HG03039 (cell line): ENCODE measurements at regions not wholly inside any gene's neighbourhood (a gene's known extent, or its start where the extent isn't known, plus 50 kb on each side); places are given as distances from the start of the nearest gene placed in this dataset.
"Not testable (repeated sequence)": the region's sequence is repeated elsewhere in the genome, so short reads cannot be mapped to it uniquely, and the experiment has no call there.

Source experiments
- ATAC-seq: cut with Tn5 transposase; IDR thresholded peaks from one replicate; pipeline ENCODE4 v1.9.1; 2021; ENCODE audit warnings: mild to moderate bottlenecking, moderate library complexity; ENCODE audit not compliant: unreplicated experiment

DNA sequence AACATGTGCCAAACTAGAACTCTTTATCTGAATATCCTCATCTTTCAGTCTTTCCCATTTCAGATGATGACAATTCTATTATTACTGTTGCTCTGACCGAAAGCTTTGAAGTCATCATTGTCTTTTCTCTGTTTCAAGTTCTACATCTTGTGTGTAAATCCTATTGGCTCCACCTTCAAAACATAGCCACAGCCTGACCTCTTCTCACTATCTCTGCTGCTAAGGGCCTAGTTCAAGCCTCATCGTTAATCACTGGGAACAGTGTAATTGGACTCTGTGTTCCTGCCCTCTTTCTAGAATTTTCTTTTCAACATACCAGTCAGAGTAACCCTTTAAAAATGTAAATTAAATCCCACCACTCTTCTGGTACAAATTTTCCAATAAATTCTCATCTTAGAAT lies 105.1 kb downstream of the OXSM start:
- no peak for ATAC-seq

GRCh38 chr3:25895443-25895842 lies 105.6 kb downstream of the OXSM start:
- no peak for ATAC-seq

DNA sequence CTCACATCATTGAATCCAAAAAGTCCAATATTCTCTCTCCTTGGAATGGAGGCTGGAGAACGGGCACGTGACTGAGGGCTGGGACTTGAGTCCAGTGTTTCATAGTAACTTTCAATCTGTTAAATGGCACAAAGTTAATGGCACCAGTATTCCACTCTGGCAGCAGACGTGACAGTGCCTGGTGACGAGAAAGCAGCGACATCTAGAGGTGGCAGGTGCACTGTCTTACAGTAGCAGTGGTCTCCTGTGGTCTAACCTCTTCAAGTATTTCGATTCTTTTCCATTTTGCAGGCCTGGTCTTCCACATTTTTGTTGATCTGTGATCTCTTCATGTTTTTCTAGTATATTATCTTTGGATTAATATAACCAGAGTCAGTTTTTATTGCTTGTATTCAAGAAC lies 107.1 kb downstream of the OXSM start:
- no peak for ATAC-seq

- no peak for ATAC-seq
These were observed 109.6 kb downstream of the OXSM start for GRCh38 chr3:25899352-25900101.

DNA sequence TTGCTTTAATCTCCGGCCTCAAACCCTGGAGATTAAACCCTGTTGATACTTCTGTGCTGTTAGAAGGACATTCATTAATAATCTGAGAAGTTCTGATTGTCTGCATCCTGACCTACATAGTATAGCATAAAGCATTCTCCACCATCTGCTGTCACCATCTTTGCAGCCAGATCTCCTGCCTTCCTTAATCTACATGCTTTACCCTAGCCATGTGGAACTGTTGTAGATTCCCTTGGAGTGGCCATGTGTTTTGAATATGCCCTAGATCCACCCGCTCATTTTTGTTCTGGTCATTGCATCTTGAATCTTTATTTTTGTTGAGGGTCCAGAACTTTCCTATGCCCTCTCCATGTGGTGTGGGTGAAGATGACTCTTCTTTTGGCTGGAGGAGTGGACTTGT lies 110.3 kb downstream of the OXSM start:
- ATAC-seq, result no peak

DNA sequence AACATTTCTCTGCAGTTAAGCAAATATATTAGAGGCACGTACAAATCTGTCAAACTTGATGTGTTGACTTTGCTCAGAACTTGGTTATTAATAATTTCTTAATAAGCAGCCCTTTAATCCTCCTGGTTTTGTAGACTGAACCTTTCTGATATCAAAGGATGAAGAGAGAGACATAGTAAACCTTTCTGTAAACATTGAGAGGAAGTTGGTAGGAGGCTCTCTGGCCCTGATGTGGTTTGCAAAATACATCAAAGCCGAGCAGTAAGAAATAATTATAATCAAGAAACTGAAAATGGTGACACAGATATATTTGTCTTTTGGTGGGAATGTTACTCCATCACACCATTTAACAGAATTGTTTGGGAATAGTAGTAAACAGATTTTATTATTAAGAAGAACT lies 111.9 kb downstream of the OXSM start:
- no peak for ATAC-seq

DNA sequence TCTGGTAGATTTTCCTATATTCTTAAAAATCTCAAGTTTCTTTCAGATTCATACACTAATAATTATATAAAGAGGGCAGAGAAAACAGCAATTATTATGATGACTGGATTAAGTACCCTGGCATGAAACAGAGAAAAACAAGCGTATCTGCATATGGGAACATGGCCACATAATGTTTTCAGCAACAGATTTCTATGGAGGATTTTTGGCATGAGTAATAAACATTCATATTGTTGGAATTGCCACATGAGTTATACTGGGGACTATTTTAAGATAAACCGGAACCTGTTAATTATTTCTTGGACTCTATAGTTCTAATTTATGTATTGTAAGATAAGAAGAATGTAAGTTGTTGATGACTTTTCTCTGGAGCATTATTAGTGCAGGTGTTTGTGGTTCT lies 112.7 kb downstream of the OXSM start:
- ATAC-seq, result no peak

- ATAC-seq, result no peak
These were observed 113.7 kb downstream of the OXSM start for GRCh38 chr3:25903371-25904129.

DNA sequence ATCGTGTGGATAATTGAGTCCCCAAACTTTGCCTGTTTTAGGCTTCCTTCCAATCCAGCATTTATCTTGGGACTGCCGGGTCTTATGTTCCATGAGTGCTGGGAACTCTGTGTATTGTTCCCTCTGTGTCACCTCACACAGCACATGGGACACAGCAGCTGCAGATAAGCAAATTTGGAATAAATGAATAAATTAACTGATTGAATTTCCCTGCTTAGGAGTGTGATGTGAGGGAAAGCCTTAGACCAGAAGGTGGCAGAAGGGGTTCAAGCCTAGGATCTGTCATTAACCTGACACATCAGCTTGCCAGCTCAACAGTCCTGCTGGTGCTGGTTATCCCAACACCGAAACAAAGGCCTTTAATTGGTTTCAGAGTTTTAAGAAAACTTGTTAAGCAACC lies 114.3 kb downstream of the OXSM start:
- no peak for ATAC-seq

- ATAC-seq, result no peak
These were observed 116.4 kb downstream of the OXSM start for GRCh38 chr3:25906132-25906906.

DNA sequence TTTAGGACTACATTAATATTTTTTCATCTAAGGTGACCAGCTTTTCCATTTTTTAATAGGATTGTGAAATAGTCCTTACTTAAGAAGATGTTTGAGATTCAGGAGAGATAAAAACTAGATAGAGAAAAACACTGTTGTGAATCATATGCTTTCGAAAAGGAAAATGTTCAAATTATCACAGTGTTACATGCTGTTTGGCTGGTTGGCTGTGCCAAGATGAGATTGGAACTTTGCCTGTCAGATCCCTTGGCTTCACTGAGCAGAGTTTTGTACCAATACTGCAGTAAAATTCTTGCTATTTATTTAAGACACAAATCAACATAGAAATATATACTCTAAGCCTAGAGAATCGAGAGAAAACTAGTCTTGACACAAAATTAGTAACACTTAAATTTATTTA lies 117.2 kb downstream of the OXSM start:
- ATAC-seq, result no peak

- ATAC-seq, result no peak
These were observed 120.2 kb downstream of the OXSM start for GRCh38 chr3:25910105-25910504.

DNA sequence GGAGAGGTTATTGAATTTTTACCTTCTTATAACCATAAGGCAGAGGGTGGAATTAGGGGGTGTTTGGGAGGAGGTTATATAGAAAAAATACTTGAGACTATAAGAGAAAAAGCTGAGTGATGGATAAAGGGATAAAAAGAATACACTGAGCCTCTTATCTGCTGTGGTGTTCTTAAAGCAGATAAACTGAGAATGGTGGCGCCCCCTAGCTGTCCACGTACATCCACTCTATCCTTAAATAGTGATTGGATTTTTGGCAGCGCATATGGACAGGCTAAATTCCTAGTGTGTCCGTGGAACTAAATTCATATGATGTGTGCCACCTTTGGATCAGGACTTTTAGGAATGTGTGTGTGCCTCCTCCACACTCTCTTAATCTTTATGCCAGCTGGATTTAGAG lies 121.1 kb downstream of the OXSM start:
- no peak for ATAC-seq

DNA sequence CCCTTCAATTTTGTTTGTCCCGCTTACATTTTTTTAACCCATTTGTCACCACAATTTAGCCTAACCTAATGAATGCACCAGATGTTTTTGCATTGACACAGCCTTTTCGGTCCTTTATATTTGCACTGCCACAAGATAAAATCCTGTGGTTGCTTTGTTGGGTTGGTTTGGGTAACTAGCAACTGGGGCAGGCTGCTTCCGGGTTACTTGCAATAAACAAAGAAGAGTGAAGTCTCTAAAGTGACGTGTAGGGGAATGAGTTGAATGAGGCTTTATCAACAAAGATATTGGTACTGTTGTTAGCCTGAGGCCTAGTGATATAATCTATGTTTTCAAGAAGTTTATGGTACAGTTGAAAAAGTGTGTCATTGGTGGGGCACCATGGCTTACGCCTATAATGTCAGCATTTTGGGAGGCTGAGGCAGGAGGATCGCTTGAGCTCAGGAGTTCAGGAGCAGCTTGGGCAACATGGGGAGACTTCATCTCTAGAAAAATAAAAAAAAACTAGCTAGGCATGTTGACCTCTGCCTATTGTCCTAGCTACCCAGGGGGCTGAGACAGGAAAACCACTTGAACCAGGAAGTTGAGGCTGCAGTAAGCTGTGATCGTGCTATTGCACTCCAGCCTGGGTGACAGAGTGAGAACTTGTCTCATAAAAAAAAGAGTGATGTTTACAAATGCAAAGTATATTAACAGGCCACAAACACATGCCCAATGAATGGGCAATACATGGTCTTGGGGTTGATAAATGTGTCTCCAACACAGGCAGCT lies 121.8 kb downstream of the OXSM start:
- no peak for ATAC-seq

- ATAC-seq, result no peak
These were observed 123.3 kb downstream of the OXSM start for GRCh38 chr3:25913179-25913578.

DNA sequence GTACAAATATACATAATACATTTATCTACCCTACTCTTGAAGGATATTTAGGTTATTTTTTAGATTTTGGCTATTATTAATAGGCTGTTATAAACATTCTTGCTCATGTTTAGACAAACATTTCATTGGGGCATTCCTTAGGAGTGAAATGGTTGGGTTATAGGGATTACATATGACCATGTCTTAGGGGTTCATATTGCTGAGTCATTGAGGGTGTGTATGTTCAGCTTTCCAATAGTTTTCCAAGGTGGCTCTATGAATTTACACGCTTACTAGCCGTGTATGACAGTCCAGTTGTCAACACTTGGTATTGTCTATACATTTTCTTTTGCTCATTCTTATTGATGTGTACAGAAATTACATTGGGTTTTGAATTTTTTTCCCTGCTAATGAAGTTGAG lies 125.8 kb downstream of the OXSM start:
- no peak for ATAC-seq

- no peak for ATAC-seq
These were observed 126.4 kb downstream of the OXSM start for GRCh38 chr3:25916321-25916720.

GRCh38 chr3:25931967-25932366 lies 142.1 kb downstream of the OXSM start:
- ATAC-seq, result not testable (repeated sequence)

- no peak for ATAC-seq
These were observed 148.9 kb downstream of the OXSM start for GRCh38 chr3:25938566-25939325.

DNA sequence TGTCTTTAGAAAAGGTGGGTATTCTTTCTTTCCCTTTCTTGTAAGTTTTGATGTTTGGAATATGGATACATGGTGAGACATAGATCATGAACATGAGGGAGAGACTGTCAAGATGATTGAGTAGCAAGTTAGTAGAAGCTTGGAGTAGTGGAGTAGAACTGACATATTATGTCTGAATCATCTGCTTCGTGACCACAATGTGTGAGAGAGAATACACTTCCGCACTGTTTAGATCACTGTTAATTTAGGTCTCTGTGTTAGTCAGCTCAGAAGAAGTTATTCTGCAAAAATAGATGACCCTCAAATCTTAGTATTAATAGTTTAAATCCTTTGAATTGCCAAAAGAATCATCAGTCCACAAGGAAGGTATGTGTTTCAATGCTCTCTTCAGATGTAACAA lies 151.0 kb downstream of the OXSM start:
- no peak for ATAC-seq
